GM23248 (cell line): ENCODE measurements at regions not wholly inside any gene's neighbourhood (a gene's known extent, or its start where the extent isn't known, plus 50 kb on each side); places are given as distances from the start of the nearest gene placed in this dataset.

Experiments used
- DNase-seq: peaks from one replicate; pipeline ENCODE4 v3.0.0-alpha.2; 2015
- H2AFZ ChIP-seq: fragments of 200-600 bp; sonication (generic); 2 replicates; pipeline ENCODE4 v1.6.1; 2016; ENCODE audit warnings: antibody characterized with exemption
- H3F3A ChIP-seq: fragments of 200-600 bp; sonication (generic); 2 replicates; pipeline ENCODE4 v1.6.1; 2016; ENCODE audit warnings: mild to moderate bottlenecking, antibody characterized with exemption, mixed run types; ENCODE audit not compliant: insufficient read depth
- H3K27ac ChIP-seq: fragments of 200-600 bp; sonication (generic); 2 replicates; pipeline ENCODE4 v1.5.1; 2016; ENCODE audit warnings: mild to moderate bottlenecking
- H3K27me3 ChIP-seq: fragments of 200-600 bp; sonication (generic); replicated peaks from 2 replicates; pipeline ENCODE4 v1.6.1; 2016; ENCODE audit warnings: mild to moderate bottlenecking; ENCODE audit not compliant: insufficient read depth
- H3K36me3 ChIP-seq: fragments of 200-600 bp; sonication (generic); 2 replicates; pipeline ENCODE4 v1.6.1; 2016; ENCODE audit warnings: low read depth, mild to moderate bottlenecking
- H3K4me1 ChIP-seq: fragments of 200-600 bp; sonication (generic); 2 replicates; pipeline ENCODE4 v1.6.1; 2016; ENCODE audit warnings: mild to moderate bottlenecking; ENCODE audit not compliant: insufficient read depth
- H3K4me2 ChIP-seq: fragments of 200-600 bp; sonication (generic); one replicate; pipeline ENCODE4 v1.6.1; 2016; ENCODE audit warnings: mild to moderate bottlenecking; ENCODE audit not compliant: unreplicated experiment
- H3K4me3 ChIP-seq: fragments of 200-600 bp; sonication (generic); 2 replicates; pipeline ENCODE4 v1.5.1; 2016; ENCODE audit warnings: mild to moderate bottlenecking
- H3K79me2 ChIP-seq: fragments of 200-600 bp; sonication (generic); 2 replicates; pipeline ENCODE4 v1.6.1; 2016; ENCODE audit warnings: mild to moderate bottlenecking; ENCODE audit not compliant: insufficient read depth
- H3K9ac ChIP-seq: fragments of 200-600 bp; sonication (generic); 2 replicates; pipeline ENCODE4 v1.6.1; 2016; ENCODE audit warnings: mild to moderate bottlenecking
- H3K9me2 ChIP-seq: fragments of 200-600 bp; sonication (generic); 2 replicates; pipeline ENCODE4 v1.6.1; 2016; ENCODE audit warnings: mixed run types, mild to moderate bottlenecking, moderate library complexity; ENCODE audit not compliant: insufficient read depth
- H3K9me3 ChIP-seq: fragments of 200-600 bp; sonication (generic); one replicate; pipeline ENCODE4 v1.6.1; 2017; ENCODE audit warnings: low read depth
- H4K20me1 ChIP-seq: fragments of 200-600 bp; sonication (generic); 2 replicates; pipeline ENCODE4 v1.6.0; 2016; ENCODE audit not compliant: insufficient read depth
- EZH2 ChIP-seq: fragments of 200-600 bp; sonication (generic); IDR thresholded peaks from 2 replicates; pipeline ENCODE4 v1.6.1; 2018; ENCODE audit warnings: antibody characterized with exemption, mild to moderate bottlenecking; ENCODE audit not compliant: insufficient read depth, poor library complexity, severe bottlenecking
- EZH2phosphoT487 ChIP-seq: fragments of 200-600 bp; sonication (generic); IDR thresholded peaks from 2 replicates; pipeline ENCODE4 v1.6.1; 2018; ENCODE audit warnings: antibody characterized with exemption, moderate library complexity, mild to moderate bottlenecking, low read depth; ENCODE audit not compliant: insufficient read depth
- WGBS, 2 experiments: methylation state at CpG; one replicate each; pipeline ENCODE4 v1.1.6; 2015 to 2017; ENCODE audit warnings: low lambda C conversion rate in 2 of 2, low coverage in 1 of 2; ENCODE audit errors: missing lambda C conversion rate in 2 of 2; 5-methylcytosine and 5-hydroxymethylcytosine counted together
- in situ Hi-C: fragments of 300-500 bp; cut with MboI; formaldehyde crosslinking; loops from 2 replicates; pipeline ENCODE4 v1.15.0; 2020

GRCh38 chr17:33511670-33512069, 218.6 kb upstream of the ASIC2 start:
- H3K9me3 ChIP-seq: no peaks in the 10 kb centered on the region
- 37 to 38% methylated on average over 2 of the region's 2 CpGs for WGBS, 2 experiments

GRCh38 chr17:33512113-33512512, 219.0 kb upstream of the ASIC2 start:
- no peak overlapping the region for H3K4me3 ChIP-seq
- H4K20me1 ChIP-seq: no peaks in the 10 kb centered on the region
- H2AFZ ChIP-seq: no peak overlapping the region
- H3K9ac ChIP-seq: no peak overlapping the region
- no peak for TF ChIP-seq EZH2
- TF ChIP-seq EZH2phosphoT487: no peak
- in situ Hi-C loops: no loop called here
- H3K36me3 ChIP-seq: no peaks in the 10 kb centered on the region
- no peak for DNase-seq
- no peaks in the 10 kb centered on the region for H3K9me2 ChIP-seq
- no peaks in the 10 kb centered on the region for H3K9me3 ChIP-seq
- no peaks in the 10 kb centered on the region; the same call in 1 of the 2 replicates for H3K27me3 ChIP-seq
- H3K27ac ChIP-seq: no peak overlapping the region
- no peaks in the 10 kb centered on the region for H3K79me2 ChIP-seq
- H3K4me2 ChIP-seq: no peak overlapping the region
- H3K4me1 ChIP-seq: no peaks in the 10 kb centered on the region
- no peaks in the 10 kb centered on the region for H3F3A ChIP-seq

More at GRCh38 chr17:33511670-33512069, 218.6 kb upstream of the ASIC2 start:
- Histone ChIP-seq H3K27me3 (no peaks in the 10 kb centered on the region; the same call in 1 of the 2 replicates), H2AFZ (no peak overlapping the region), H3K79me2 (no peaks in the 10 kb centered on the region), H3K36me3 (no peaks in the 10 kb centered on the region), H3K9ac (no peak overlapping the region), H3K4me1 (no peaks in the 10 kb centered on the region), H3K4me3 (no peak overlapping the region), H4K20me1 (no peaks in the 10 kb centered on the region), H3K4me2 (no peak overlapping the region), H3K27ac (no peak overlapping the region), H3F3A (no peaks in the 10 kb centered on the region), H3K9me2 (no peaks in the 10 kb centered on the region)
- DNase-seq: no peak
- no peak for TF ChIP-seq EZH2phosphoT487
- TF ChIP-seq EZH2: no peak
- in situ Hi-C loops: no loop called here

GRCh38 chr17:33513769-33514168, 220.7 kb upstream of the ASIC2 start:
- no peaks in the 10 kb centered on the region; the same call in 1 of the 2 replicates for H3K27me3 ChIP-seq
- H3K9ac ChIP-seq: no peak overlapping the region
- H4K20me1 ChIP-seq: no peaks in the 10 kb centered on the region
- 30 to 35% methylated on average over 5 of the region's 5 CpGs for WGBS, 2 experiments
- TF ChIP-seq EZH2: no peak
- TF ChIP-seq EZH2phosphoT487: no peak
- H2AFZ ChIP-seq: no peak overlapping the region
- DNase-seq: no peak
- no peak overlapping the region for H3K27ac ChIP-seq
- no peaks in the 10 kb centered on the region for H3K79me2 ChIP-seq
- H3K9me3 ChIP-seq: no peaks in the 10 kb centered on the region
- no peak overlapping the region for H3K4me3 ChIP-seq
- H3K4me1 ChIP-seq: no peaks in the 10 kb centered on the region
- H3K36me3 ChIP-seq: no peaks in the 10 kb centered on the region
- no peaks in the 10 kb centered on the region for H3K9me2 ChIP-seq
- no peak overlapping the region for H3K4me2 ChIP-seq
- H3F3A ChIP-seq: no peaks in the 10 kb centered on the region
- in situ Hi-C loops: no loop called here

GRCh38 chr17:33514369-33514768, 221.3 kb upstream of the ASIC2 start:
- 43 to 44% methylated on average over 6 of the region's 6 CpGs for WGBS, 2 experiments
- no peaks in the 10 kb centered on the region for H3K9me3 ChIP-seq
- H3K27me3 ChIP-seq: no peaks in the 10 kb centered on the region; the same call in 1 of the 2 replicates
- H4K20me1 ChIP-seq: no peaks in the 10 kb centered on the region
- no peak overlapping the region for H2AFZ ChIP-seq
- H3K4me3 ChIP-seq: no peak overlapping the region
- no peak overlapping the region for H3K9ac ChIP-seq
- no peaks in the 10 kb centered on the region for H3K9me2 ChIP-seq
- no peak overlapping the region for H3K4me2 ChIP-seq
- no peaks in the 10 kb centered on the region for H3F3A ChIP-seq
- H3K36me3 ChIP-seq: no peaks in the 10 kb centered on the region
- no peaks in the 10 kb centered on the region for H3K4me1 ChIP-seq
- DNase-seq: no peak
- in situ Hi-C loops: no loop called here
- TF ChIP-seq EZH2: no peak
- TF ChIP-seq EZH2phosphoT487: no peak
- H3K27ac ChIP-seq: no peak overlapping the region
- H3K79me2 ChIP-seq: no peaks in the 10 kb centered on the region

GRCh38 chr17:33515974-33516373, 222.9 kb upstream of the ASIC2 start:
- no peak for DNase-seq
- H3K27me3 ChIP-seq: 0 out of 2 replicates have a peak, but pooled peaks cover 4% of the 10 kb centered on the region
- no peak overlapping the region for H3K9ac ChIP-seq
- no peak overlapping the region for H3K4me2 ChIP-seq
- no peaks in the 10 kb centered on the region for H3K9me2 ChIP-seq
- no peak for TF ChIP-seq EZH2phosphoT487
- TF ChIP-seq EZH2: no peak
- H3K79me2 ChIP-seq: no peaks in the 10 kb centered on the region
- no peak overlapping the region for H3K4me3 ChIP-seq
- H3F3A ChIP-seq: no peaks in the 10 kb centered on the region
- no peaks in the 10 kb centered on the region for H3K4me1 ChIP-seq
- no peaks in the 10 kb centered on the region for H4K20me1 ChIP-seq
- in situ Hi-C loops: no loop called here
- WGBS, 2 experiments: 4 to 5% methylated on average over 7 of the region's 7 CpGs
- H3K36me3 ChIP-seq: no peaks in the 10 kb centered on the region
- H3K27ac ChIP-seq: no peak overlapping the region
- no peaks in the 10 kb centered on the region for H3K9me3 ChIP-seq
- no peak overlapping the region for H2AFZ ChIP-seq
